H1 (cell line): ENCODE measurements at regions not wholly inside any gene's neighbourhood (a gene's known extent, or its start where the extent isn't known, plus 50 kb on each side); places are given as distances from the start of the nearest gene placed in this dataset.

Experiments
- ASH2L ChIP-seq: fragments of 200-600, 300-600 bp; sonication (generic); IDR thresholded peaks from one replicate; pipeline ENCODE4 v1.7.1; 2017; ENCODE audit warnings: low read length
- CBX5 ChIP-seq: fragments of 300-800, 300-1000 bp; sonication (generic); IDR thresholded peaks from 2 replicates; pipeline ENCODE4 v1.7.1; 2016; ENCODE audit warnings: antibody characterized with exemption, low read length, low read depth
- CHD7 ChIP-seq: fragments of 300-600 bp; sonication (generic); IDR thresholded peaks from 2 replicates; pipeline ENCODE4 v1.7.1; 2012; ENCODE audit warnings: low read length, moderate library complexity, mild to moderate bottlenecking, inconsistent platforms; ENCODE audit not compliant: insufficient replicate concordance
- CREB1 ChIP-seq: IDR thresholded peaks from 2 replicates; pipeline ENCODE4 v1.6.1; 2012; ENCODE audit warnings: inconsistent platforms
- GABPA ChIP-seq: IDR thresholded peaks from 2 replicates; pipeline ENCODE4 v1.6.1; 2011; ENCODE audit warnings: mild to moderate bottlenecking, low read length, moderate library complexity, borderline replicate concordance; ENCODE audit not compliant: insufficient read depth
- HDAC6 ChIP-seq: IDR thresholded peaks from one replicate; pipeline ENCODE4 v1.7.1; 2012; ENCODE audit warnings: low read depth, mild to moderate bottlenecking, inconsistent platforms, low read length, moderate library complexity
- JUN ChIP-seq: IDR thresholded peaks from 2 replicates; pipeline ENCODE4 v1.6.1; 2011; ENCODE audit warnings: low read depth, mild to moderate bottlenecking, improper control_type of control experiment, low read length
- JUND ChIP-seq: IDR thresholded peaks from 2 replicates; pipeline ENCODE4 v1.6.1; 2011; ENCODE audit warnings: mild to moderate bottlenecking, improper control_type of control experiment, low read length
- KDM5A ChIP-seq: fragments of 200-600 bp; IDR thresholded peaks from 2 replicates; pipeline ENCODE4 v1.7.1; 2012; ENCODE audit warnings: mild to moderate bottlenecking, low read length, inconsistent platforms, mixed read lengths
- PHF8 ChIP-seq: fragments of 200-600 bp; sonication (generic); conservative IDR thresholded peaks from 2 replicates; pipeline ENCODE4 v1.7.1; 2012; ENCODE audit warnings: low read depth, mild to moderate bottlenecking, inconsistent platforms, low read length, moderate library complexity
- POLR2A ChIP-seq, 2 experiments: IDR thresholded peaks; 1 replicate in 1 of 2; 2 replicates in 1 of 2; pipeline ENCODE4 v1.6.1; 2011; ENCODE audit warnings: low read depth in 2 of 2, low read length in 2 of 2, mild to moderate bottlenecking in 2 of 2; ENCODE audit errors: control extremely low read depth in 1 of 2
- SP4 ChIP-seq: IDR thresholded peaks from 2 replicates; pipeline ENCODE4 v1.6.1; 2012; ENCODE audit warnings: low read length, inconsistent platforms
- SRF ChIP-seq: IDR thresholded peaks from 2 replicates; pipeline ENCODE4 v1.6.1; 2011; ENCODE audit warnings: mild to moderate bottlenecking, low read depth, low read length, moderate library complexity
- TAF1 ChIP-seq: IDR thresholded peaks from 2 replicates; pipeline ENCODE4 v1.6.1; 2011; ENCODE audit warnings: mild to moderate bottlenecking, low read depth, low read length
- TBP ChIP-seq: IDR thresholded peaks from 2 replicates; pipeline ENCODE4 v1.6.1; 2011; ENCODE audit warnings: low read depth, low read length, improper control_type of control experiment

GRCh38 chr2:153391131-153391530, 87.4 kb downstream of the RPRM start (continued):
- TF ChIP-seq CHD7 (no peak), HDAC6 (no peak), POLR2A (IDR thresholded peaks at IDR 0.05; ENCODE audit: control extremely low read depth in 1 of 2, low read depth in 2 of 2, low read length in 2 of 2) (no peak), JUND (no peak), CBX5 (no peak), CREB1 (no peak), PHF8 (no peak), SRF (no peak), TBP (no peak), ASH2L (no peak), GABPA (no peak), SP4 (no peak), JUN (no peak), TAF1 (no peak), KDM5A (no peak)
